Breast epithelium (tissue), 4 donors: ENCODE measurements at regions not wholly inside any gene's neighbourhood (a gene's known extent, or its start where the extent isn't known, plus 50 kb on each side); places are given as distances from the start of the nearest gene placed in this dataset.

Experiments
- DNase-seq, 2 donors: peaks; one replicate each; pipeline ENCODE4 v3.0.0-alpha.2; 2019; ENCODE audit warnings: low spot score in 2 of 2
- H3K27ac ChIP-seq, 2 donors: fragments of 200-600 bp; sonication (generic) in 1 of 2; one replicate each; pipeline ENCODE4 v1.5.1; 2016 to 2019; ENCODE audit warnings: mild to moderate bottlenecking in 1 of 2
- H3K27me3 ChIP-seq, 2 donors: fragments of 200-600 bp; sonication (generic) in 1 of 2; one replicate each; pipeline versions ENCODE4 v1.5.1 to v1.6.0; 2017 to 2019; ENCODE audit warnings: control low read depth in 1 of 2, mild to moderate bottlenecking in 1 of 2
- H3K36me3 ChIP-seq: fragments of 200-600 bp; one replicate; pipeline ENCODE4 v1.5.1; 2019
- H3K4me1 ChIP-seq, 2 donors: fragments of 200-600 bp; sonication (generic); one replicate each; pipeline ENCODE4 v1.5.1; 2016 to 2019; ENCODE audit warnings: control low read depth in 1 of 2
- H3K4me3 ChIP-seq, 3 donors: fragments of 200-600 bp; sonication (generic); 1 replicate in 2 of 3; 2 replicates in 1 of 3; pipeline ENCODE4 v1.5.1; 2016 to 2019; ENCODE audit warnings: mild to moderate bottlenecking in 3 of 3, moderate library complexity in 2 of 3
- H3K9me3 ChIP-seq, 2 donors: fragments of 200-600 bp; sonication (generic) in 1 of 2; one replicate each; pipeline ENCODE4 v1.5.1; 2016 to 2019; ENCODE audit warnings: control low read depth in 1 of 2
- POLR2A ChIP-seq: fragments of 450-650 bp; IDR thresholded peaks from one replicate; pipeline ENCODE4 v1.6.1; 2016; ENCODE audit warnings: antibody characterized with exemption, mild to moderate bottlenecking, moderate library complexity
- POLR2AphosphoS5 ChIP-seq, 3 donors: sonication (generic); formaldehyde crosslinking; IDR thresholded peaks; one replicate each; pipeline ENCODE4 v1.6.1; 2017; ENCODE audit warnings: antibody characterized with exemption in 3 of 3
- intact Hi-C: fragments of 100-400 bp; cut with DNase I; formaldehyde crosslinking; loops from one replicate; pipeline ENCODE4 v1.15.1; 2023; ENCODE audit warnings: low total_unique reads
- TF ChIP-seq, protein P1 (sequence below), 3 donors: fragments of 450-650 bp; IDR thresholded peaks; one replicate each; pipeline ENCODE4 v1.5.1; 2016 to 2017; ENCODE audit warnings: antibody characterized with exemption in 3 of 3, mild to moderate bottlenecking in 3 of 3, moderate library complexity in 3 of 3

DNA sequence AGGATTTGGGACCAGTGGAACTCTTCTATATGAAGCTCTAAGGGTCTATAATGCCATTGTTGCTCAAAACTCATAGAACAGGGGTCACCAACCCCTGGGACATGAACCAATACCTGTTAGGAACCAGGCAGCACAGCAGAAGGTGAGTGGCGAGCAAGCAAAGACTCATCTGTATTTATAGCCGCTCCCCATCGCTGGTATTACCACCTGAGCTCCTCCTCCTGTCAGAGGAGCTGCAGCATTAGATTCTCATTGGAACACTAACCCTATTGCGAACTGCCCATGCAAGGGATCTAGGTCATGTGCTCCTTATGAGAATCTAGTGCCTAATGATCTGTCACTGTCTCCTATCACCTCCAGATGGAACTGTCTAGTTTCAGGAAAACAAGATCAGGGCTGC, 237.5 kb downstream of the C6orf118 start:
- Histone ChIP-seq H3K4me1 (no peaks in the 10 kb centered on the region), H3K36me3 (no peaks in the 10 kb centered on the region), H3K27me3 (no peaks in the 10 kb centered on the region), H3K27ac (no peak overlapping the region), H3K9me3 (peaks cover 0 to 3% of the 10 kb centered on the region in 2 donors), H3K4me3 (no peak overlapping the region)
- intact Hi-C loops = no loop called here
- TF ChIP-seq, protein P1, sequence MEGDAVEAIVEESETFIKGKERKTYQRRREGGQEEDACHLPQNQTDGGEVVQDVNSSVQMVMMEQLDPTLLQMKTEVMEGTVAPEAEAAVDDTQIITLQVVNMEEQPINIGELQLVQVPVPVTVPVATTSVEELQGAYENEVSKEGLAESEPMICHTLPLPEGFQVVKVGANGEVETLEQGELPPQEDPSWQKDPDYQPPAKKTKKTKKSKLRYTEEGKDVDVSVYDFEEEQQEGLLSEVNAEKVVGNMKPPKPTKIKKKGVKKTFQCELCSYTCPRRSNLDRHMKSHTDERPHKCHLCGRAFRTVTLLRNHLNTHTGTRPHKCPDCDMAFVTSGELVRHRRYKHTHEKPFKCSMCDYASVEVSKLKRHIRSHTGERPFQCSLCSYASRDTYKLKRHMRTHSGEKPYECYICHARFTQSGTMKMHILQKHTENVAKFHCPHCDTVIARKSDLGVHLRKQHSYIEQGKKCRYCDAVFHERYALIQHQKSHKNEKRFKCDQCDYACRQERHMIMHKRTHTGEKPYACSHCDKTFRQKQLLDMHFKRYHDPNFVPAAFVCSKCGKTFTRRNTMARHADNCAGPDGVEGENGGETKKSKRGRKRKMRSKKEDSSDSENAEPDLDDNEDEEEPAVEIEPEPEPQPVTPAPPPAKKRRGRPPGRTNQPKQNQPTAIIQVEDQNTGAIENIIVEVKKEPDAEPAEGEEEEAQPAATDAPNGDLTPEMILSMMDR (IDR thresholded peaks at IDR 0.05) = no peak
- TF ChIP-seq POLR2AphosphoS5 (IDR thresholded peaks at IDR 0.05) (no peak), POLR2A (no peak)
- no peak for DNase-seq

DNA sequence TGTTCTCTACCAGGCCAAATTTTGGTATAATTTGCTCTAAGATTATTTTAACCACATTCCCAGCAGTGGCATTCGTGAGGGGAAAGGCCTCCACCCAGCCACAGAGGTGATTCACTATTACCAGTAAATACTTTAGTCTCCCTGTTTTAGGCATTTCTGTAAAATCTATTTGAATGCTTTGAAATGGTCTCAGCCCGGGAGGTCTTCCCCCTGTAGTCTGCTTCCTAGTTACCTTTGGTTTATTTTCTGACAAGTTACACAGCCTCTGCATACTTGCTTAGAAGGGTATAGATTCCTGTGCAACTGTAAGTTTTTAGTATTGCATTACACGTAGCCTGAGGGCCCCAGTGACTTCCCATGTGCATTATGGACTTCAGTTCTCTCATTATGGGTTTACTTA, 248.7 kb downstream of the C6orf118 start:
- Histone ChIP-seq H3K27ac (no peak overlapping the region), H3K36me3 (no peaks in the 10 kb centered on the region), H3K4me3 (no peak overlapping the region), H3K9me3 (no peaks in the 10 kb centered on the region), H3K27me3 (no peaks in the 10 kb centered on the region), H3K4me1 (no peaks in the 10 kb centered on the region)
- TF ChIP-seq POLR2AphosphoS5 (IDR thresholded peaks at IDR 0.05) = no peak
- TF ChIP-seq, protein P1 (IDR thresholded peaks at IDR 0.05) = no peak
- TF ChIP-seq POLR2A = no peak
- DNase-seq = no peak
- intact Hi-C loops = no loop called here

DNA sequence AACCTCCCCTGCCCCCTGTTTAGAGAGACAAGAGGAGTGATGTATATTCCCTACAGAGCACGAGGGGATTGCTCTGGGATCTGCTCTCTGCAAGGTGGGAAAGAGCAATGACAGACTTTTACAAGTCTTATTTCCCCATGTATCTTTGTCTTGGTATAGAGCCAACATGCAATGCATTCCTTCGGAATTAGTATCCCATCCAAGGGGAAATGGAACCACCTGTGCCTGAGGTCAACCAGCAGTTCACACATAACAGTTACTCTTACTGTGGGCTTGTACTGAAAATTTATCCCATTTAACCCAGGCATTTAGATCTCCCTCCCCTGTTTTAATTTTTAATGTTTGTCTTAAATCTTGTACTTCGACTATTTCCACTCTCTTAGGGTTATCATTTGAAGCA, 250.4 kb downstream of the C6orf118 start:
- no peak for TF ChIP-seq POLR2A
- TF ChIP-seq POLR2AphosphoS5 (IDR thresholded peaks at IDR 0.05) = no peak
- TF ChIP-seq, protein P1 (IDR thresholded peaks at IDR 0.05) = no peak
- Histone ChIP-seq H3K9me3 (no peaks in the 10 kb centered on the region), H3K4me1 (no peaks in the 10 kb centered on the region), H3K27me3 (no peaks in the 10 kb centered on the region), H3K27ac (no peak overlapping the region), H3K4me3 (no peak overlapping the region), H3K36me3 (no peaks in the 10 kb centered on the region)
- intact Hi-C loops = loop anchor here (10.0 kb wide), 1 partner anchor 474 kb away; no protein-coding TSS in a partner anchor
- DNase-seq = no peak

DNA sequence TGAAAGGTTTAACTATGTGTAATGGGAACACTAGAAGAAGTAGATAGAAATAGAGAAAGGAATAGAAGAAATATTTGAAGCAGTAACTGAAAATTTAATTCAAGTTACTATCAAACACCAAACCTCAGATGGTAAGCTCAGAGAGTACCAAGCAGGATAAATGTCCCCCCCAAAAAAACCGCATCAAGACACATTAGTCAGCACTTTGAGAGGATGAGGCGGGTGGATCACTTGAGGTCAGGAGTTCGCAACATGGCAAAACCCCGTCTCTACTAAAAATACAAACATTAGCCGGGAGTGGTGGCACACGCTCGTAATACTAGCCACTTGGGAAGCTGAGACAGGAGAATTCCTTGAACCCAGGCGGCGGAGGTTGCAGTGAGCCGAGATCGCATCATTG, 253.1 kb downstream of the C6orf118 start:
- intact Hi-C loops = loop anchor here (10.0 kb wide), 1 partner anchor 471 kb away; no protein-coding TSS in a partner anchor

DNA sequence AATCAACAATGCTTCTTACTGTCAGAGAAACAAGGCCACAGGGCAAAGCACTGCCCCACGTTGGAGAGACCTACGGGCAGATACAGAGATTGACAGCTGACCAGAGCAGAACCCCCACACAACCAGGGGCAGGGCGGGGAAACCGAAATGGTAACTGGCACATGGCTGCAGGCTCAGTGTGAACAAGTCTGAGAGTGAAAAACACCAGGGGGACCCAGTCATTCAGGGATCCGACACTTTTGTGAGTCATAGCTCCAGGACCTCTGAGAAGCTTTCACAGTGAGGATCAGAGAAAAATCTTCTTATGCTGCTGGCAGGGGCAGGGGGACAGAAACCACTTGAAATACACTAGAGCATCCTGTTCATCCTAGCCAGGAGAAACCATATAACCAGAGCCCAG, 254.2 kb downstream of the C6orf118 start:
- DNase-seq = no peak
- Histone ChIP-seq H3K27ac (no peak overlapping the region), H3K27me3 (no peaks in the 10 kb centered on the region), H3K4me3 (no peak overlapping the region), H3K4me1 (no peaks in the 10 kb centered on the region), H3K9me3 (peaks cover 0 to 4% of the 10 kb centered on the region in 2 donors), H3K36me3 (no peaks in the 10 kb centered on the region)
- intact Hi-C loops = loop anchor here (10.0 kb wide), 1 partner anchor 470 kb away; no protein-coding TSS in a partner anchor
- TF ChIP-seq, protein P1 (IDR thresholded peaks at IDR 0.05) = no peak
- no peak for TF ChIP-seq POLR2A
- TF ChIP-seq POLR2AphosphoS5 (IDR thresholded peaks at IDR 0.05) = no peak

More for the DNA sequence above, 253.1 kb downstream of the C6orf118 start:
- Histone ChIP-seq H3K36me3 (no peaks in the 10 kb centered on the region), H3K9me3 (no peaks in the 10 kb centered on the region), H3K27ac (no peak overlapping the region), H3K4me3 (no peak overlapping the region), H3K27me3 (no peaks in the 10 kb centered on the region), H3K4me1 (no peaks in the 10 kb centered on the region)
- DNase-seq = no peak
- no peak for TF ChIP-seq POLR2A
- TF ChIP-seq, protein P1 (IDR thresholded peaks at IDR 0.05) = no peak
- TF ChIP-seq POLR2AphosphoS5 (IDR thresholded peaks at IDR 0.05) = no peak
